IPS DF 6.9 (cell line): ENCODE measurements at regions not wholly inside any gene's neighbourhood (a gene's known extent, or its start where the extent isn't known, plus 50 kb on each side); places are given as distances from the start of the nearest gene placed in this dataset.

Source experiments
- DNase-seq: peaks from one replicate; pipeline ENCODE4 v3.0.0-alpha.2; 2013; ENCODE audit warnings: low read depth, low spot score
- H3K27ac ChIP-seq: one replicate; pipeline ENCODE4 v1.5.1; 2013; ENCODE audit warnings: low read length, control low read depth
- H3K27me3 ChIP-seq: 2 replicates; pipeline ENCODE4 v1.6.1; 2013; ENCODE audit warnings: mild to moderate bottlenecking, low read length; ENCODE audit not compliant: control insufficient read depth, insufficient read depth
- H3K36me3 ChIP-seq: 2 replicates; pipeline ENCODE4 v1.6.1; 2013; ENCODE audit warnings: low read length; ENCODE audit not compliant: control insufficient read depth, insufficient read depth
- H3K4me1 ChIP-seq: 2 replicates; pipeline ENCODE4 v1.6.1; 2013; ENCODE audit warnings: low read length; ENCODE audit not compliant: control insufficient read depth, insufficient read depth
- H3K4me3 ChIP-seq: 2 replicates; pipeline ENCODE4 v1.5.1; 2013; ENCODE audit warnings: mild to moderate bottlenecking, low read length
- H3K9me3 ChIP-seq: 2 replicates; pipeline ENCODE4 v1.6.1; 2013; ENCODE audit warnings: low read length, inconsistent platforms; ENCODE audit not compliant: control insufficient read depth, insufficient read depth
- WGBS: extraction: QIAGEN DNeasy Blood & Tissue Kit; methylation state at CpG from one replicate; pipeline ENCODE4 v1.1.7; 2013; ENCODE audit warnings: mixed read lengths, missing lambda C conversion rate; ENCODE audit not compliant: insufficient read length, insufficient coverage; 5-methylcytosine and 5-hydroxymethylcytosine counted together

DNA sequence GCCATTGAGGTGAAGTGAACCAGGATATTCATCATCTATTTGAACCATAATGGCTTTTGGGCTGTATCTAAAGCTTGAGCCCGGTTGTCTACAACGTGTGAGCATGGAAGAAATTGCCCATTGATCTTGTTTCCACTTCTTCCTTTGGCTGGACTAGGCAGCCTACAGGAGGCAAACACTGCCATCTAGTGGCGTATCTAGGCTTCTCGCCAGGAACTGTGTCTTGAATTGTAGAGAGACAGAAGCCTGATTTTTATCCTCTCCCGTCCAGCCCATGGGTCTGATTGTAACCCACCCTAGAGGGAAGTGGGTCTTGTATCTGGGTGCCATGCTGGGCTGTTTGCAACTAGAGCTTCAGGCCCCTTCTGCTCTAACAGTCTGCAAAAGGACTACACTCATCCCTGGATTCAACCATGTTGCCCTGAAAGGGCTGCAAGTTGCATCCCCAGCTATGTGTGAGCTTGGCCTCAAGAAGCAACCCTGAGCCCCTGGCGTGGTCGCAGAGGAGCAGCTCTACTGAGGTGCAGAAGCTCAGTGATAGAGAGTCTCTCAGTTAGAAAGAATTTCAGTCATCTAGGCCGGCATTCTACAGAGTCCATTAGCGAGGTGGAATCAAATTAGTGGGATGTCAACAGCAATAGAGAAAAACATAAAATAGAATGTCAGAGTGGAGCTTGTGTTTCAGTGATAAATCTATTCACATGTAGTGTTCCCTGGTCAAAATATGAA is 170.2 kb upstream of the UMPS start:
- DNase-seq = peak; percentile 82
- WGBS = no CpG with 5 or more reads among the region's 9 CpGs
- H3K4me1 ChIP-seq = peaks cover 2% of the 10 kb centered on the region; the same call in 1 of the 2 replicates
- no peaks in the 10 kb centered on the region for H3K9me3 ChIP-seq
- H3K4me3 ChIP-seq = no peak overlapping the region
- no peaks in the 10 kb centered on the region for H3K36me3 ChIP-seq
- H3K27me3 ChIP-seq = no peaks in the 10 kb centered on the region
- no peak overlapping the region for H3K27ac ChIP-seq

DNA sequence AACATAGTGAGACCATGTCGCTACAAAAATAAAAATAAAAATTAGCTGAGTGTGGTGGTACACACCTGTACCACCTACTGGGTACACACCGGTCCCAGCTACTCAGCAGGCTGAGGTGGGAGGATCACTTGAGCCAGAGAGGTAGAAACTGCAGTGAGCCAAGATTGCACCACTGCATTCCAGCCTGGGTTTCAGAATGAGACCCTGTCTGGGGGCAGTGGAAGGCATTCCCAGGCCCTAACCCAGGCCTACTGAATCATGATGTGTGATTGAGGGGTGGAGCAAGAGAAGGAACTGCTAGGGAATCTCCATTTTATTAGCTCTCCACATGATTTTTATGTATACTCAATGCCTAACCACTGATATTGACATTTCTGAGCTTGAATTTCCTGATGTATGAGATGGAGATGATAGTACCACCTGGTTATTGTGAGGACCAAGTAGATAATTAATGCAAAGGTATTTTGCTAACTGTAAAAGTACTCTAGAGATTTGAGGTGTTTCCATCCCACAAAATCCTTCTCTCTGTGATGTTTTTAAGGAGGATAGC is 169.5 kb upstream of the UMPS start:
- Histone ChIP-seq H3K4me1 (peaks cover 2% of the 10 kb centered on the region; the same call in 1 of the 2 replicates), H3K9me3 (no peaks in the 10 kb centered on the region), H3K27me3 (no peaks in the 10 kb centered on the region), H3K4me3 (no peak overlapping the region), H3K27ac (no peak overlapping the region), H3K36me3 (no peaks in the 10 kb centered on the region)
- no peak for DNase-seq
- no CpG with 5 or more reads among the region's 2 CpGs for WGBS

GRCh38 chr3:124562769-124563168 is 167.5 kb upstream of the UMPS start:
- H3K9me3 ChIP-seq = no peaks in the 10 kb centered on the region
- H3K27me3 ChIP-seq = no peaks in the 10 kb centered on the region
- no peak overlapping the region for H3K27ac ChIP-seq
- no CpG with 5 or more reads among the region's 14 CpGs for WGBS
- no peak overlapping the region for H3K4me3 ChIP-seq
- peaks cover 2% of the 10 kb centered on the region; the same call in 1 of the 2 replicates for H3K4me1 ChIP-seq
- no peak for DNase-seq
- H3K36me3 ChIP-seq = no peaks in the 10 kb centered on the region

DNA sequence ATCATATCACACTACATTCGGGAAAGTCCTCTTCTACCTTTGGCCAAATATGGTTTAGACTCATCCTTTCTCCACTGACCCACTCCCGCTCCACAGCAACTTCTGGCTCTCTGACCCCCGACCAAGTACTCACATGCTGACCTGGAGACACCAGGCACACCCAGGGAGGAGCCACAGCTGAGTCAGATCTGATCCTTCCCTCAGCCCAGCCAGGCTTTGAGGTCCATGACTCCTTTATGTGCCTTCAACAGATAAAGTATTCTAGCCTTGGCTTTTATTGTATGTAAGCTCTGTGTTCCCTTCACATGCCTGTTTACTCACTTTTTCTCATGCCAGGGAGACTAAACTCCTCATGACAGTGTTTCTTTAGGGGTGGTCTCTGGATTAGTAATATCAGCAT is 166.9 kb upstream of the UMPS start:
- Histone ChIP-seq H3K36me3 (no peaks in the 10 kb centered on the region), H3K9me3 (no peaks in the 10 kb centered on the region), H3K4me1 (peaks cover 2% of the 10 kb centered on the region; the same call in 1 of the 2 replicates), H3K27me3 (no peaks in the 10 kb centered on the region), H3K27ac (no peak overlapping the region), H3K4me3 (no peak overlapping the region)
- no peak for DNase-seq
- no CpG with 5 or more reads among the region's 3 CpGs for WGBS

DNA sequence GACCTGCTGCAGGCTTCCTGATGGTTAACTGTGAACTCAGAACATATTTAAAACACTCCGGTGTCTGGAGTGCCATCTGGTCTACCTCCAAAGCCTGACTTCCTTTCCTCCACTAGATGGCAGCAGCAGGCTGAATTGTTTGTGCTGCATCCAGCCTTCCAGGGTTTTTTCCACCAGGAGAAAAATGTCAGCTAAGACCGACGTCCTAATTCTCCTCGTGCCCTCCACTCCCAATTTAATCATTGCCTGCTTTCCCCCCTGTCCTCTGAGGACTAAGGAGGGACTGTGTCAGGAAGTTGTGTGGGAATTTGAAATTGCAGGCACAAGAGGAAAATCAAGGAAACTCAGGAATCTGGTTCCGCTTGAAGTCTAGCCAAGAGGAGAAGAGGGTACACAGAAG is 165.2 kb upstream of the UMPS start:
- no peaks in the 10 kb centered on the region for H3K36me3 ChIP-seq
- H3K27me3 ChIP-seq = no peaks in the 10 kb centered on the region
- no CpG with 5 or more reads among the region's 5 CpGs for WGBS
- no peak overlapping the region for H3K27ac ChIP-seq
- H3K9me3 ChIP-seq = no peaks in the 10 kb centered on the region
- no peak overlapping the region for H3K4me3 ChIP-seq
- no peaks in the 10 kb centered on the region for H3K4me1 ChIP-seq
- DNase-seq = no peak

DNA sequence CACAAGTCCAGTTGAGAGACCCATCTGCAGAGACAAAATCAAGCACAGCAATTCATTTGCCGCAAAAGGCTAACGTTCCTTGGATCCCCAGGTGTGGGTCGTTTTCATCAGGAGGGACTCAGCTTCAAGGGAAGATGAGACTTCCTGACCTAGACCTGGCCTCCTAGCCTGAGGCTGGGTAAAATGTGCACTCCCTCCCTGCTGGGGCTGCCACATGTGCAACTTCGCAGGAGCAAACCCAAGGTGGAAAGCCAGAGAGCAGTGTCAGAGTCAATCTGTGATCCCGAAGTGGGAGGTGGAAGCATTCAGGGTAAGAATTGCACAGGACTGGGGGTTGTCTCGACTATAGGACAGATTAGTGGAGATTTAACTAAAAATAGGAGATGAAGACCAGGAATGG is 164.7 kb upstream of the UMPS start:
- H3K4me1 ChIP-seq = no peaks in the 10 kb centered on the region
- DNase-seq = no peak
- no peaks in the 10 kb centered on the region for H3K36me3 ChIP-seq
- no CpG with 5 or more reads among the region's 6 CpGs for WGBS
- H3K27me3 ChIP-seq = no peaks in the 10 kb centered on the region
- H3K4me3 ChIP-seq = no peak overlapping the region
- no peak overlapping the region for H3K27ac ChIP-seq
- no peaks in the 10 kb centered on the region for H3K9me3 ChIP-seq

DNA sequence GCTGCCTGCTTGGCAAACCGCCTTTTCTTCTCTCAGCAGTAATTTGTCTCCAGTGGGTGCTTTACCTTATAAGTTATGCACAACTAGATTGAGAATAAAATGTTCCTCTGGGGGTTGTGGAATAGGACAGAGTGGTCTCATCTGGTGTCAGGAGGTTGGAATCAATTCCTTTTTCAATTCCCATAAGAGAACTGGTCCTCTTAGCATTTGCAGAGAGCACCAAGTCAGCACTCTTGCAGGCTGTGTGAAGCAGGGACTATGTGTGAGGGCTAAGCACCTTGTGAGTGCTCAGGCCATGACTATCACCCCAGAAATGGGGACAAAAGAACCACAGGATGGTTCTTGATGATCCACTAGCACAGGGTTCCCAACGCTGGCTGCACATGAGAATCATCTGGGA is 163.6 kb upstream of the UMPS start:
- DNase-seq = no peak
- Histone ChIP-seq H3K4me1 (no peaks in the 10 kb centered on the region), H3K27ac (no peak overlapping the region), H3K36me3 (no peaks in the 10 kb centered on the region), H3K9me3 (no peaks in the 10 kb centered on the region), H3K4me3 (no peak overlapping the region), H3K27me3 (no peaks in the 10 kb centered on the region)
- no CpG with 5 or more reads among the region's 2 CpGs for WGBS

GRCh38 chr3:124567179-124567578 is 163.1 kb upstream of the UMPS start:
- Histone ChIP-seq H3K36me3 (no peaks in the 10 kb centered on the region), H3K4me1 (no peaks in the 10 kb centered on the region), H3K4me3 (no peak overlapping the region), H3K9me3 (no peaks in the 10 kb centered on the region), H3K27ac (no peak overlapping the region), H3K27me3 (no peaks in the 10 kb centered on the region)
- no peak for DNase-seq
- no CpG with 5 or more reads among the region's 1 CpG for WGBS

GRCh38 chr3:124569761-124570160 is 160.5 kb upstream of the UMPS start:
- no CpG with 5 or more reads among the region's 1 CpG for WGBS
- Histone ChIP-seq H3K27me3 (no peaks in the 10 kb centered on the region), H3K4me1 (no peaks in the 10 kb centered on the region), H3K36me3 (no peaks in the 10 kb centered on the region), H3K27ac (no peak overlapping the region), H3K9me3 (no peaks in the 10 kb centered on the region), H3K4me3 (no peak overlapping the region)
- no peak for DNase-seq

DNA sequence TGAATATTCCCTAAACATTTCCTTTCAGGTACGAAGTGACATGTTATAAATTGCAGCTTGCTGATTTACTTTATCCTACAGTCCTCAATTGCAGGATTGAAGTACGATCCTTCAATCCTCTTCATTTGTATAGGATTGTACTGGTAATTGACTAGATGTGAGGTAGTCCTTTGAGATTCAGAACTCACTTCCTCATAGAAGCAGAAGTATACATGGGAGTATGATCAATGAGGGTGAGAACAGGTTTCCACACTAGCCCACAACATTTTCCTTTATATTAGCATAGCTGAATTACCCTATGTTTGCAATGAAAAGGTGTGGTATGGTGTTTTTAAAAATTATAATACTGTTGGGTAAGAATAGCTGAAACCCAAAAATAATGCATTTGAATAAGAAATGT is 160.0 kb upstream of the UMPS start:
- DNase-seq = no peak
- H3K4me3 ChIP-seq = no peak overlapping the region
- H3K27me3 ChIP-seq = no peaks in the 10 kb centered on the region
- H3K27ac ChIP-seq = no peak overlapping the region
- no CpG with 5 or more reads among the region's 2 CpGs for WGBS
- H3K36me3 ChIP-seq = no peaks in the 10 kb centered on the region
- no peaks in the 10 kb centered on the region for H3K4me1 ChIP-seq
- no peaks in the 10 kb centered on the region for H3K9me3 ChIP-seq

GRCh38 chr3:124572851-124573405 is 157.3 kb upstream of the UMPS start:
- no peaks in the 10 kb centered on the region for H3K4me1 ChIP-seq
- DNase-seq = no peak
- WGBS = no CpG with 5 or more reads among the region's 8 CpGs

More at GRCh38 chr3:124572851-124573405, 157.3 kb upstream of the UMPS start:
- no peak overlapping the region for H3K27ac ChIP-seq
- H3K9me3 ChIP-seq = no peaks in the 10 kb centered on the region
- no peaks in the 10 kb centered on the region for H3K36me3 ChIP-seq
- no peak overlapping the region for H3K4me3 ChIP-seq
- no peaks in the 10 kb centered on the region for H3K27me3 ChIP-seq
